ENCODE measurements at regions not wholly inside any gene's neighbourhood (a gene's known extent, or its start where the extent isn't known, plus 50 kb on each side); places are given as distances from the start of the nearest gene placed in this dataset.

- TF ChIP-seq CTCF (IDR thresholded peaks at IDR 0.05 in 2 of 3, conservative IDR thresholded peaks at IDR 0.05 in 1 of 3; ENCODE audit: borderline replicate concordance in 1 of 3, insufficient read depth in 1 of 3, low read depth in 2 of 3, low read length in 2 of 3) (no peak), EZH2phosphoT487 (IDR thresholded peaks at IDR 0.05; ENCODE audit: borderline replicate concordance) (no peak)
Observed at GRCh38 chr11:122165607-122166371, 49.8 kb upstream of the BLID start.

Data from HCT116 (cell line).